Mesenchymal stem cell (in vitro differentiated cells and primary cell): ENCODE measurements at regions not wholly inside any gene's neighbourhood (a gene's known extent, or its start where the extent isn't known, plus 50 kb on each side); places are given as distances from the start of the nearest gene placed in this dataset.
A peak's percentile ranks its signal among the peaks of the same experiment; 100 is the strongest.

Experiments
- DNase-seq: peaks from one replicate; pipeline ENCODE4 v3.0.0-alpha.2; 2013
- H2AFZ ChIP-seq: one replicate; pipeline ENCODE4 v1.6.1; 2013; ENCODE audit warnings: low read depth, mild to moderate bottlenecking, control low read depth, inconsistent platforms, low read length, moderate library complexity
- H2AK5ac ChIP-seq: 2 replicates; pipeline ENCODE4 v1.6.1; 2013; ENCODE audit warnings: low read length, moderate library complexity, mild to moderate bottlenecking, inconsistent platforms; ENCODE audit not compliant: severe bottlenecking
- H2BK120ac ChIP-seq: one replicate; pipeline ENCODE4 v1.6.1; 2013; ENCODE audit warnings: low read depth, mild to moderate bottlenecking, inconsistent platforms, low read length, moderate library complexity
- H2BK12ac ChIP-seq, 2 experiments: one replicate each; pipeline ENCODE4 v1.6.1; 2013; ENCODE audit warnings: inconsistent platforms in 2 of 2, low read length in 2 of 2, mild to moderate bottlenecking in 2 of 2, moderate library complexity in 2 of 2, control low read depth in 1 of 2
- H2BK15ac ChIP-seq: one replicate; pipeline ENCODE4 v1.6.1; 2013; ENCODE audit warnings: mild to moderate bottlenecking, low read depth, inconsistent platforms; ENCODE audit not compliant: poor library complexity, severe bottlenecking
- H2BK5ac ChIP-seq: 2 replicates; pipeline ENCODE4 v1.6.1; 2013; ENCODE audit warnings: low read depth, mild to moderate bottlenecking, low read length, control low read depth, inconsistent platforms; ENCODE audit not compliant: poor library complexity, severe bottlenecking
- H3K14ac ChIP-seq, 2 experiments: one replicate each; pipeline ENCODE4 v1.6.1; 2013; ENCODE audit warnings: inconsistent platforms in 2 of 2, low read length in 2 of 2, control low read depth in 1 of 2, mild to moderate bottlenecking in 1 of 2, moderate library complexity in 1 of 2
- H3K18ac ChIP-seq, 2 experiments: one replicate each; pipeline ENCODE4 v1.6.1; 2013; ENCODE audit warnings: inconsistent platforms in 2 of 2, low read length in 2 of 2, control low read depth in 1 of 2, low read depth in 1 of 2, mild to moderate bottlenecking in 1 of 2
- H3K23ac ChIP-seq, 2 experiments: one replicate each; pipeline ENCODE4 v1.6.1; 2013; ENCODE audit warnings: inconsistent platforms in 2 of 2, low read length in 2 of 2, mild to moderate bottlenecking in 2 of 2, moderate library complexity in 2 of 2, control low read depth in 1 of 2
- H3K27ac ChIP-seq: 2 replicates; pipeline ENCODE4 v1.5.1; 2013; ENCODE audit warnings: mild to moderate bottlenecking, moderate library complexity, low read length, control low read depth, inconsistent platforms; ENCODE audit not compliant: poor library complexity, severe bottlenecking
- H3K27me3 ChIP-seq, 2 experiments: 2 replicates each; pipeline versions ENCODE4 v1.6.1 to v1.7.0; 2013; ENCODE audit warnings: low read length in 2 of 2, mild to moderate bottlenecking in 2 of 2, moderate library complexity in 2 of 2, control low read depth in 1 of 2, inconsistent platforms in 1 of 2; ENCODE audit not compliant: control insufficient read depth in 1 of 2, insufficient read depth in 1 of 2
- H3K36me3 ChIP-seq, 2 experiments: 2 replicates each; pipeline versions ENCODE4 v1.6.1 to v1.7.0; 2013; ENCODE audit warnings: low read length in 2 of 2, control low read depth in 1 of 2, inconsistent platforms in 1 of 2, low read depth in 1 of 2, mild to moderate bottlenecking in 1 of 2; ENCODE audit not compliant: insufficient read depth in 2 of 2, control insufficient read depth in 1 of 2
- H3K4ac ChIP-seq, 2 experiments: one replicate each; pipeline ENCODE4 v1.6.1; 2013; ENCODE audit warnings: inconsistent platforms in 2 of 2, low read length in 2 of 2, mild to moderate bottlenecking in 2 of 2, moderate library complexity in 2 of 2, control low read depth in 1 of 2, low read depth in 1 of 2
- H3K4me1 ChIP-seq: 2 replicates; pipeline ENCODE4 v1.6.1; 2013; ENCODE audit warnings: low read depth, low read length, control low read depth; ENCODE audit not compliant: control insufficient read depth, insufficient read depth
- H3K4me2 ChIP-seq: 2 replicates; pipeline ENCODE4 v1.6.1; 2013; ENCODE audit warnings: low read length, mild to moderate bottlenecking, inconsistent platforms; ENCODE audit not compliant: poor library complexity, severe bottlenecking
- H3K4me3 ChIP-seq, 2 experiments: 2 replicates each; pipeline versions ENCODE4 v1.5.1 to v1.7.0; 2013; ENCODE audit warnings: low read length in 2 of 2, mild to moderate bottlenecking in 2 of 2, control low read depth in 1 of 2, low read depth in 1 of 2; ENCODE audit not compliant: insufficient read depth in 1 of 2
- H3K79me1 ChIP-seq: replicated peaks from 2 replicates; pipeline ENCODE4 v1.6.1; 2013; ENCODE audit warnings: mild to moderate bottlenecking, control low read depth, low read length, inconsistent platforms; ENCODE audit not compliant: poor library complexity, severe bottlenecking
- H3K9ac ChIP-seq: 2 replicates; pipeline ENCODE4 v1.7.0; 2013; ENCODE audit warnings: mild to moderate bottlenecking, low read length, moderate library complexity
- H3K9me3 ChIP-seq: 2 replicates; pipeline ENCODE4 v1.7.0; 2013; ENCODE audit warnings: mild to moderate bottlenecking, low read length; ENCODE audit not compliant: control insufficient read depth
- H4K8ac ChIP-seq: one replicate; pipeline ENCODE4 v1.6.1; 2013; ENCODE audit warnings: inconsistent platforms, mild to moderate bottlenecking, low read length, moderate library complexity
- H4K91ac ChIP-seq: one replicate; pipeline ENCODE4 v1.6.1; 2013; ENCODE audit warnings: mild to moderate bottlenecking, low read length, inconsistent platforms
- WGBS: methylation state at CpG from one replicate; pipeline ENCODE4 v1.1.7; 2013; ENCODE audit warnings: mixed read lengths; 5-methylcytosine and 5-hydroxymethylcytosine counted together

GRCh38 chr21:39020751-39021477, 162.3 kb downstream of the PSMG1 start:
- peak overlapping the region; percentile 46 for H2AFZ ChIP-seq
- whole genome bisulfite sequencing, result 18% methylated on average over 17 of the region's 17 CpGs
- H3K27ac ChIP-seq, result no peak overlapping the region
- peaks cover 7% of the 10 kb centered on the region for H3K9me3 ChIP-seq
- H2BK5ac ChIP-seq, result no peak overlapping the region
- H2BK12ac ChIP-seq, result peak overlapping the region; percentile 28 to 89
- no peak overlapping the region for H2AK5ac ChIP-seq
- H2BK15ac ChIP-seq, result peak overlapping the region; percentile 55
- H3K4ac ChIP-seq, result peak overlapping the region; percentile 66 to 84
- no peak overlapping the region for H3K14ac ChIP-seq
- peak overlapping the region; percentile 54 for H4K8ac ChIP-seq
- H3K27me3 ChIP-seq, result no peaks in the 10 kb centered on the region
- peak overlapping the region; percentile 74 for H2BK120ac ChIP-seq
- peak overlapping the region; percentile 27 for H3K9ac ChIP-seq
- peak; percentile 76 for DNase-seq
- H3K23ac ChIP-seq, result peak overlapping the region in 1 of 2 experiments; percentile 0
- no peak overlapping the region for H3K4me3 ChIP-seq
- peak overlapping the region; percentile 77 for H4K91ac ChIP-seq
- H3K4me2 ChIP-seq, result no peak overlapping the region
- peak overlapping the region; percentile 55 to 97 for H3K18ac ChIP-seq
- no peaks in the 10 kb centered on the region for H3K79me1 ChIP-seq
- H3K36me3 ChIP-seq, result no peaks in the 10 kb centered on the region
- H3K4me1 ChIP-seq, result peaks cover 18% of the 10 kb centered on the region

GRCh38 chr21:39018730-39019129, 164.5 kb downstream of the PSMG1 start:
- no peaks in the 10 kb centered on the region for H3K27me3 ChIP-seq
- H2BK120ac ChIP-seq, result peak overlapping the region; percentile 21
- no peak overlapping the region for H3K14ac ChIP-seq
- H4K91ac ChIP-seq, result no peak overlapping the region
- no peak overlapping the region for H4K8ac ChIP-seq
- H3K4ac ChIP-seq, result no peak overlapping the region
- no peak overlapping the region for H2BK5ac ChIP-seq
- H3K4me1 ChIP-seq, result peaks cover 20% of the 10 kb centered on the region
- H3K79me1 ChIP-seq, result no peaks in the 10 kb centered on the region
- H2BK12ac ChIP-seq, result peak overlapping the region; percentile 12 to 14
- no peak for DNase-seq
- WGBS, result 68% methylated on average over 4 of the region's 4 CpGs
- no peak overlapping the region for H3K4me2 ChIP-seq
- H3K27ac ChIP-seq, result no peak overlapping the region
- H2AFZ ChIP-seq, result no peak overlapping the region
- H3K9ac ChIP-seq, result no peak overlapping the region
- H3K23ac ChIP-seq, result no peak overlapping the region
- H2AK5ac ChIP-seq, result no peak overlapping the region
- H3K4me3 ChIP-seq, result no peak overlapping the region
- no peak overlapping the region for H3K18ac ChIP-seq
- H3K9me3 ChIP-seq, result no peaks in the 10 kb centered on the region
- H2BK15ac ChIP-seq, result no peak overlapping the region
- no peaks in the 10 kb centered on the region for H3K36me3 ChIP-seq

- Histone ChIP-seq H3K14ac (no peak overlapping the region), H3K23ac (no peak overlapping the region), H3K79me1 (no peaks in the 10 kb centered on the region), H2AFZ (no peak overlapping the region), H3K4me2 (no peak overlapping the region), H3K9me3 (no peaks in the 10 kb centered on the region), H2BK12ac (peak overlapping the region; percentile 6 to 57), H3K36me3 (no peaks in the 10 kb centered on the region), H4K91ac (peak overlapping the region; percentile 62), H3K27me3 (no peaks in the 10 kb centered on the region), H3K18ac (peak overlapping the region in 1 of 2 experiments; percentile 12), H2AK5ac (no peak overlapping the region), H3K9ac (no peak overlapping the region), H3K4ac (no peak overlapping the region), H2BK5ac (no peak overlapping the region), H2BK120ac (peak overlapping the region; percentile 19), H2BK15ac (no peak overlapping the region), H3K4me1 (peaks cover 13% of the 10 kb centered on the region), H4K8ac (peak overlapping the region; percentile 21), H3K4me3 (no peak overlapping the region), H3K27ac (no peak overlapping the region)
- DNase-seq, result peak; percentile 43
- WGBS, result 76% methylated on average over 4 of the region's 4 CpGs
These were observed 166.4 kb downstream of the PSMG1 start for GRCh38 chr21:39016740-39017315.

- Histone ChIP-seq H2BK5ac (no peak overlapping the region), H2BK120ac (no peak overlapping the region), H3K23ac (no peak overlapping the region), H3K14ac (no peak overlapping the region), H3K4me2 (no peak overlapping the region), H3K27me3 (no peaks in the 10 kb centered on the region), H2BK15ac (no peak overlapping the region), H2AK5ac (no peak overlapping the region), H3K18ac (peak overlapping the region; percentile 6 to 87), H3K36me3 (no peaks in the 10 kb centered on the region), H3K4me3 (no peak overlapping the region), H2BK12ac (no peak overlapping the region), H4K91ac (no peak overlapping the region), H2AFZ (no peak overlapping the region), H3K9ac (peak overlapping the region; percentile 30), H4K8ac (no peak overlapping the region), H3K4me1 (peaks cover 2% of the 10 kb centered on the region), H3K79me1 (no peaks in the 10 kb centered on the region), H3K27ac (no peak overlapping the region), H3K9me3 (no peaks in the 10 kb centered on the region), H3K4ac (peak overlapping the region in 1 of 2 experiments; percentile 77)
- DNase-seq, result peak; percentile 99
- WGBS, result under 1% methylated on average over 9 of the region's 9 CpGs
These were observed 168.5 kb downstream of the PSMG1 start for GRCh38 chr21:39014747-39015146.
